ENCODE measurements at regions not wholly inside any gene's neighbourhood (a gene's known extent, or its start where the extent isn't known, plus 50 kb on each side); places are given as distances from the start of the nearest gene placed in this dataset.

- TF ChIP-seq POLR2A (IDR thresholded peaks at IDR 0.05) (no peak), CTCF (IDR thresholded peaks at IDR 0.05) (no peak)
Observed at GRCh38 chr4:115437739-115438138, 324.3 kb upstream of the NDST4 start.

Measured in lower leg skin (tissue), 3 donors.